ENCODE measurements at regions not wholly inside any gene's neighbourhood (a gene's known extent, or its start where the extent isn't known, plus 50 kb on each side); places are given as distances from the start of the nearest gene placed in this dataset.

- Mint-ChIP-seq H3K9me3 (peaks cover 6% of the 10 kb centered on the region), H3K4me3 (no peak overlapping the region), H3K36me3 (ENCODE audit: low read depth) (no peaks in the 10 kb centered on the region), H3K27ac (ENCODE audit: unreplicated experiment) (no peak overlapping the region), H3K27me3 (ENCODE audit: low read depth) (no peaks in the 10 kb centered on the region), H3K4me1 (no peaks in the 10 kb centered on the region)
- DNase-seq (ENCODE audit: low read depth, low spot score) = no peak
- TF ChIP-seq CTCF (conservative IDR thresholded peaks at IDR 0.05) = no peak
Observed at GRCh38 chr7:156131881-156132280, 319.6 kb upstream of the SHH start.

- Mint-ChIP-seq H3K9me3 (peaks cover 6% of the 10 kb centered on the region), H3K36me3 (ENCODE audit: low read depth) (no peaks in the 10 kb centered on the region), H3K4me1 (no peaks in the 10 kb centered on the region), H3K27me3 (ENCODE audit: low read depth) (no peaks in the 10 kb centered on the region), H3K27ac (ENCODE audit: unreplicated experiment) (no peak overlapping the region), H3K4me3 (no peak overlapping the region)
- no peak for DNase-seq (ENCODE audit: low read depth, low spot score)
- TF ChIP-seq CTCF (conservative IDR thresholded peaks at IDR 0.05) = no peak
Observed at GRCh38 chr7:156129522-156129921, 317.3 kb upstream of the SHH start.

- Mint-ChIP-seq H3K9me3 (peaks cover 5% of the 10 kb centered on the region), H3K27me3 (ENCODE audit: low read depth) (no peaks in the 10 kb centered on the region), H3K4me3 (no peak overlapping the region), H3K27ac (ENCODE audit: unreplicated experiment) (no peak overlapping the region), H3K4me1 (no peaks in the 10 kb centered on the region), H3K36me3 (ENCODE audit: low read depth) (no peaks in the 10 kb centered on the region)
- DNase-seq (ENCODE audit: low read depth, low spot score) = no peak
- no peak for TF ChIP-seq CTCF (conservative IDR thresholded peaks at IDR 0.05)
Observed at GRCh38 chr7:156128496-156128895, 316.2 kb upstream of the SHH start.

GRCh38 chr7:156127166-156128134, 315.2 kb upstream of the SHH start:
- no peaks in the 10 kb centered on the region for H3K27me3 Mint-ChIP-seq (ENCODE audit: low read depth)
- no peak for DNase-seq (ENCODE audit: low read depth, low spot score)
- no peak for TF ChIP-seq CTCF (conservative IDR thresholded peaks at IDR 0.05)

GRCh38 chr7:156125841-156126730, 313.8 kb upstream of the SHH start:
- no peak for DNase-seq (ENCODE audit: low read depth, low spot score)
- Mint-ChIP-seq H3K9me3 (no peaks in the 10 kb centered on the region), H3K4me3 (no peak overlapping the region), H3K4me1 (no peaks in the 10 kb centered on the region), H3K36me3 (ENCODE audit: low read depth) (no peaks in the 10 kb centered on the region), H3K27me3 (ENCODE audit: low read depth) (no peaks in the 10 kb centered on the region), H3K27ac (ENCODE audit: unreplicated experiment) (no peak overlapping the region)
- no peak for TF ChIP-seq CTCF (conservative IDR thresholded peaks at IDR 0.05)

More at GRCh38 chr7:156127166-156128134, 315.2 kb upstream of the SHH start:
- H3K36me3 Mint-ChIP-seq (ENCODE audit: low read depth) = no peaks in the 10 kb centered on the region
- H3K9me3 Mint-ChIP-seq = no peaks in the 10 kb centered on the region
- H3K4me3 Mint-ChIP-seq = no peak overlapping the region
- no peaks in the 10 kb centered on the region for H3K4me1 Mint-ChIP-seq
- H3K27ac Mint-ChIP-seq (ENCODE audit: unreplicated experiment) = no peak overlapping the region
